SK-N-MC (cell line): ENCODE measurements at regions not wholly inside any gene's neighbourhood (a gene's known extent, or its start where the extent isn't known, plus 50 kb on each side); places are given as distances from the start of the nearest gene placed in this dataset.

Experiments
- EZH2 ChIP-seq: fragments of 200-600 bp; sonication (generic); IDR thresholded peaks from one replicate; pipeline ENCODE4 v1.6.1; 2017; ENCODE audit warnings: antibody characterized with exemption
- POLR2AphosphoS5 ChIP-seq: IDR thresholded peaks from 2 replicates; pipeline ENCODE4 v1.6.1; 2012; ENCODE audit warnings: mild to moderate bottlenecking, low read depth, low read length, borderline replicate concordance

DNA sequence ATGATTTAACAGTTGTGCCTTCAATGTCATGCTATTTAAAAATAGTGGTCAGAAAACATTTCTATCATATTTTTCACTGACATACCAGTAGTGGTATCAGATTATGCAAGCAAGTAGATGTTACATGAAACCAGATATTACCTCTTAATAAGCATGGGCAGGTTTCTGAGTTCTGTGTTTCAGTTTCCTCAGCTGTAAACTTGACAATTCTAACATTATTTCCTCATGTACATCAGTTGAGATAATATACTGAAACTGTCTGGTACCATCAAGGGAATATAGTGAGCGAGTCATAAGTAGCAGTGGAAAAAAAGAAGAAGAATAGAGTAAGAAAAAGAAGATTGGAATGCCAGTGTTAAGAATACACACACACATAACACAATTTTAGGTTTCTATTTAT, 477.9 kb upstream of the MANEA start:
- TF ChIP-seq EZH2 (no peak), POLR2AphosphoS5 (no peak)
